Activated CD8-positive, alpha-beta memory T cell treated with anti-CD3 and anti-CD28 coated beads, Interleukin-2, amount 50 U/mL, for 1 hour (primary cell): ENCODE measurements at regions not wholly inside any gene's neighbourhood (a gene's known extent, or its start where the extent isn't known, plus 50 kb on each side); places are given as distances from the start of the nearest gene placed in this dataset.

Source experiments
- DNase-seq: peaks from one replicate; pipeline ENCODE4 v3.0.0-alpha.2; 2020; ENCODE audit errors: extremely low read depth

DNA sequence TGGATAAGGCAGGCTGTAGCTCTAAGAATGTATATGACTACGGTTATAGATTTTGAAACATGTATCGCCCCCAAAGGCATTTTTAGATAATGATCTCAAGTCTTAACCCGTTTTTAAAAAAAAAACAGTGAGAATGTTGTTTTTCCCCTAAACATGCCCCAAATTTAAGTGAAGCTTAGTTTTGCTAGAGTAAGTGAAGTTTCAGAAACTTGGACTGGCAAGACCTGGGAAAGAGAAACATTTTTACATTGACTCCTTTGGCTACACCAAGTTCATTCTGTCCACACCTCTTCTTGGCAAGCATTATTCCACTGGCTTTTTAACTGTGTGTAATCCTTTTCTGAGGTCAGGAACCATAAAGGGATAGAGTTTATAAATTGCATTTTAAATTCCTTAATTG, 216.7 kb upstream of the CELF2 start:
- DNase-seq = no peak

DNA sequence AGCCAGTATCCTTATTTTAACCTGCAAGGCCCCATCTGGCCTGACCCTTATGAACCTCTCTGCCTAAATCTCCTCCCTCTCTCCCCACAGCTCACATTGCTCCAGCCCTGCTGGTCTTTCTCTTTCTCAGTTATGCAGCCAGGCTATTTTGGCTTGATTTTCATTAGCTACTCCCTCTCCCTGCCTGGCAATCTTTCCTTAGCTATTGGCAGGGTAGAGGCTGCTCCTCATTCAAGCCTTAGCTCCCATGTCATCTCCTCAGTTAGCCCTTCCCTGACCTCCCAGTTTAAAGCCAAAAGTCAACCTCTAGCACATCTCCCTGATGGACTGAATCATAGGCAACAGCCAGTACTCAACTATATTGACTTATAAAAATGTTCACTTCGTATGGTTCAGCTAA, 214.4 kb upstream of the CELF2 start:
- no peak for DNase-seq

DNA sequence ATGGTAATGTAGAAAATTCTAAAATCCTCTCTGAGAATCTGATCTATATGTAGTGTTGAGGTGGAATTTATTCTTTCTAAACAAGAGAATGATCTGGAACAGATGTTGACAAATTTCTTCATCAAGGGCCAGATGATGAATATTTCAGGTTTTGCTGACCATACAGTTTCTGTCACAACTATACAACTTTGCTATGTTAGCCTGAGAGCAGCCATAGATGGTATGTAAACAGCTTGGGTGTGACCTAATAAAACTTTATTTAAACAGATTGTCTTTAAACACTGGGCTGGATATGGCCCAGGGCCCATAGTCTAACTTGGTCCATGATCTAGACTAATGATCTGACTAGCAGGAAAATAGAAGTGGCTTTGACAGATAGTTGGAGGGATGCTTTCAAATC, 213.6 kb upstream of the CELF2 start:
- DNase-seq = no peak

GRCh38 chr10:10804998-10805740, 212.5 kb upstream of the CELF2 start:
- no peak for DNase-seq

DNA sequence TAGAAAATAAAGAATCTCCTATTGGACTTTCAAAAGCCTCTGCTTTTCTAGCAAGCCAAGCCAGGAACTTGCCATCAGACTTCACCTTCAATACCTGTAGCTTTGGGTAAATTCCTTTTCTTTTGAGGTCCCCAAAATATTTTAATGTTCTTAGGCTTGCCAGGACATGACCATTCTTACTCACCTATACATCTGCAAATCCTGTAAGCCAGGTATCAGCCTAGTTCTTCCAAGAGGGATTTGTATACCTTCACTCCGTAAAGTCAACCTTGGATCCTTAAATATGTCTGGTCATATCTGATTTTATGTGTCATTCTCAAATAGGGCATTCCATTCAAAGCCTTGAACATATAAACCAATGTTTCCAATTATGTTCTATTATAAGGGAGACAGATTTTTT, 210.6 kb upstream of the CELF2 start:
- no peak for DNase-seq

GRCh38 chr10:10811562-10811961, 206.1 kb upstream of the CELF2 start:
- no peak for DNase-seq

DNA sequence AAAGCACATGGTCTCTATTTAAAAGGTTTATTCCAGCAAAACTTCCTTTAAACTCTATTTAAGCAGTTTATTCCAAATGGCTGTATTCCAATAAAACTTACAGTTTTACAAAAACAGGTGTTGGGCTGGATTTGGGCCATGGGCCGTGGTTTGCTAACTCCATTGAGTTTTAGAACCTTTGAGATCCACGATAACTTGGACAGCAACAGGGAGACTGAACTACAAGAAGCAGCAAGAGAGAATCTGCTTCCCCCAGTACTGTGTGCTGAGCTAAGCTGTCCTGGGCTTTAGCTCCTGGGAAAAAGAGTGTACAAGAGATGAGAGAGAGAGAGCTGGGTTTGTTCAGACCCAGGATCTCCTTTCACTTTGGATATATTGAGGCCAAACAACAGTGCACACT, 204.0 kb upstream of the CELF2 start:
- DNase-seq = no peak

GRCh38 chr10:10814069-10814468, 203.6 kb upstream of the CELF2 start:
- no peak for DNase-seq

- no peak for DNase-seq
Measured at GRCh38 chr10:10816447-10816846, 201.2 kb upstream of the CELF2 start.

DNA sequence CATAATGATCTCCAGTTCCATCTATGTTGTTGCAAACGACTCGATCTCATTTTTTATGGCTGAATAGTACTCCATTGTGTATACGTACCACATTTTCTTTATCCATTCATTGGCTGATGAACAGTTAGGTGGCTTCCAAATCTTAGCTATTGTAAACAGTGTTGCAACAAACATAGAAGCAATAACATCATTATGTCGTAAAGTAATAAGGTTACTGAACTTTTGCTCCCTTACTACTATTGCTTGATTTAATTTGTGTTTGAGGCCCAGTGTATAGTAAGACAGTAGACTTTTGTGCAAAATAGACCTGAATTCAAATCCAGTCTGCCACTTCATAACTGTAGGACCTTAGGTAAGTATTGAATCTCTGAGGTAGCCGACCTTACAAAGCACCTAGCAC, 200.1 kb upstream of the CELF2 start:
- DNase-seq = no peak

- no peak for DNase-seq
Measured at GRCh38 chr10:10818082-10818481, 199.6 kb upstream of the CELF2 start.

GRCh38 chr10:10819206-10819856, 198.3 kb upstream of the CELF2 start:
- no peak for DNase-seq

- no peak for DNase-seq
Measured at GRCh38 chr10:10821926-10822325, 195.7 kb upstream of the CELF2 start.

DNA sequence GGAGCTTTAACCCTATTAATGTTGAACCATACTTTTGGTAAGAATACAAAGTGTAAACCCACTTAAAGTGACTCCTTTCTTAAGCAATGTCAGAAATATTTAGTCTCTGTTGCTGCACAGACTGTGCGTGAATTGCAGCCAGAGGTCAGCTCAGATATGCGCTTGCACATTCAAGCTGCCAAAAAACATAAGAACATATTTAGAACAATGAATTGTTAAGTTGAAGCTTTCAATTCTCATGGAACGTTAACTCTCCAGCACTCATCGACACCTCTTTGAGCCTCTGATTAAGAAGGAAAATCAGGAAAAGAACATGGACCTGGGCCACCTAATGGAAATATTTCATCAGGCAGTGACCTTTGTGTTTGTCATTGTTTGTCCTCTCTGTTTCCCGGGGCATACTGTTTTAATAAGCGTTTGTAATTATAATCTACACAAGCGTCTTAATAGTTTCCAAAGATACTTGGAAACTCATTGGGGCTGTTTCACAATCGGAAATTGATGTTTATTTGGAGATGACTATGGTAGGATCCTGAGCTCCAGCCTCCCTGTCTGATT, 193.0 kb upstream of the CELF2 start:
- no peak for DNase-seq

- DNase-seq = no peak
Measured at GRCh38 chr10:10826125-10826524, 191.5 kb upstream of the CELF2 start.

DNA sequence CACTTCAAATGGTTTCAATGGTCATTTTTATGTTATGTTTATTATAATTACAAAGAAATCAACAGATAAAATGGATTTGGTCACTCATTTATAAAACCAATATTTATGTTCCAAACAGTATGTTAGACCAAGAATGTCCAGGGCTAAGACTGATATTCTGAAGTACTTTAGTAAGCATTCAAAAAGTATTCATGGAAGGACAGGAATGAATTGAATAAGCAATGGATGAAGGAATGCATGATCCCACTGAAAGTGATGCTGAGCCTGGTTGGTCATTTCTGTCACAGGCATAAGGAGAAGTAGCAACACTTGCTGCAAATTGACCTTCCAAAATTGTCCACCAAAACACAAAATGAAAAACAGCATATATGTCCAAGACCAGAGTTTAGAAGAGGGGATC, 189.0 kb upstream of the CELF2 start:
- DNase-seq = no peak

DNA sequence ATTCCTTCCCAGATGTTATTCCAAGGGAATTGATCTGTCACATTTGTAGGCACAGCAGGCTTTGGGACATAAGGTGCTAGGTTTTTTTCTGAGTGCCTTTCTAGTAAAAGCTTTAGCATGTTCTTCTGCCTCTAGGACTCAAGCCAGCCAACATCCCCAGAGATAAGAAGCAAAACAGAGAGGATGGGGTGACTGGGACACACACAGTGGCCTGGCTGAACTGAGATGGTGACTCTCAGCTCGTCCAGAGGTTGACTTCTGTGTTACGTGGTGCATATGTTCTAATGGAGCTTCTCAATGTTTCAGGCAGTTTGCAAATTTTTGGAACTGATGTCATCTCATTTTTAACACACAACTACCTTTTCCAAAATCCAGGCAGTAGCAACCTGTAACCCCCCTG, 188.1 kb upstream of the CELF2 start:
- DNase-seq = no peak

DNA sequence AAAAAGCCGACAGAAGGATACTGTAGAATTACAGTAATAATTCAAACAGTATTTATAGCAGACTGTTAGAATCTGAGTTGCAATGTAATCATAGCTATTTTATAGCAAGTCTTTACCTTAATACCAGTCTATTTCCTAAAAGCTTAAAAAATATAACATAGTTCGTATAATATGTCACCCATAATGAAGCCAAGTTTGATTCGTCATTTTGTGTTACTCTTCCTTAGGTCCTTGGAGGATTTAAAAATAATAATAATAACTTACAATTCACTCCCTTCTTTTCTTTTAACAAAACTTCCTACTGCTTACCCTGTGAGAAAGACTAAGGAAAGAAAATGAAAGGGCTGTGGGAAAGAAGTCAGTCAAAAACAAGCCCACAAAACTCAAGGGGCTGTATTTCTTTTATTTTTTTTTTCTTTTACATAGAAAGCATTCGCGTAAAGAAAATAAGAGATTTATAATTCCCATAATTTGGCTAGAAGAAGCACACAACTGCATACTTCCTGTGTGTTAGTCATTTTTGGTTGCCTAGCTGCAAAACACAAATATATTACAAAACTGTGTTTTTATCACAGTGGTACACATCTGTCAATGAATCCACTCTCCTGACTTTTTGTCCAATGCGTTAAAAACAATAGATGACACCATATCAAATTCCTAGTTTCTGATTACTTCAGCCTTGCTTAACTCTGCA, 187.2 kb upstream of the CELF2 start:
- DNase-seq = no peak

- DNase-seq = no peak
Measured at GRCh38 chr10:10831085-10831484, 186.6 kb upstream of the CELF2 start.

- no peak for DNase-seq
Measured at GRCh38 chr10:10833955-10834354, 183.7 kb upstream of the CELF2 start.

DNA sequence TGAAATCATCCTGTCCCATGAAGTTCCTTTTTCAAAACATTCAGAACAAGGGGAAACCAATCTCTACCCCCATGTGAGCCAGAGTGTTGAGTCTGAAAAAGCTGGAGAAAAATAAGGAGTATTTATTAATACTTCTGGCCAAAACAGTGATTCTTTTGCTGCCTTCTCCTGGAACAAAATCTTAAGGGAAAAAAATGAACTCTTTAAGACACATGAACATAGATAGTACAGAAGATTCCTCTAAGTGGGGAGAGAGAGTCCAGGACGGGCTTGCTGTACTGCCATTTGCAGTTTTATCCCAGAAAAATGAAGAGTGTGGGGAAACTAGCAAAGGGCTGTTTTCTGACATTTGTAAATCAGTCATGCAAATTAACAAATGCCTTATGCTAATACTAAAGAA, 173.4 kb upstream of the CELF2 start:
- DNase-seq = no peak

GRCh38 chr10:10845185-10845584, 172.5 kb upstream of the CELF2 start:
- DNase-seq = no peak
